ENCODE measurements at regions not wholly inside any gene's neighbourhood (a gene's known extent, or its start where the extent isn't known, plus 50 kb on each side); places are given as distances from the start of the nearest gene placed in this dataset.
"Not testable (repeated sequence)": the region's sequence is repeated elsewhere in the genome, so short reads cannot be mapped to it uniquely, and the experiment has no call there.

DNA sequence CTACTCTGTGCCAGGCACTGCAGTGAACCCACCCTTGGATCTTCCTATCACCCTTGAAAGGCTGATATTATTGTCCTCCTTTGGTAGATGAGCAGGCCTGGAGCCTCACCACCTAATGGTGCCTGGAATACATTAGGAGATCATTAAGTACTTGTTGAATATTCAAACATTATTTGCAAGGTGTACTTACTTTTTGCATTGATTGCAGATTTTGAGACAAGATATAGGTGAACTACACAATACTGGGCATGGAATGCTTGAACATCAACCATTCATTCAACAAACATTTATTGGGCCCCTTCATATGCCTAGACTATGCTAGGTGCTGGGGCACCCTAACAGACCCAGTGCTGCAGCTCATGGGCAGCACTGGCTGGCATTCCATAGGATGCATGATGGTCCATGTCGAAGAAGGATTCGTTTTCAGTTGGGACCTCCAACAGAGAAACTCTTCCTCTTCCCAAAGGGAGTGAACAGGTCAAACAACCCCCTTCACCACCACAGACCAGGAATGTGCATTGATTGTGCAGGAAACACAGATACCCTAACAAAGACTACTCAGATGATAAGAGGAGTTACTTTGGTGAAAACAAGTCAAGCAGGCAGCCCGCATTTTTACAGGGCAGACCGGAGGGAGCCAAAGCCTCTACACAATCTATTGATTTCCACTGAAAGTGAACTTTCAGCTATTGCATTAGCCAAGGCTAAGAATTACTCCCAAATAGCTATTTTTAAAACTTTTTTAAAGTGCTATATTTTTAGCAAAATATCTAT, 149.6 kb upstream of the SH3BP4 start:
- DNase-seq (ENCODE audit: low read depth in 3 of 3): no peak

GRCh38 chr2:234797566-234798250, 154.1 kb upstream of the SH3BP4 start:
- no peak for DNase-seq (ENCODE audit: low read depth in 3 of 3)

GRCh38 chr2:234796045-234796591, 155.7 kb upstream of the SH3BP4 start:
- no peak for DNase-seq (ENCODE audit: low read depth in 3 of 3)

DNA sequence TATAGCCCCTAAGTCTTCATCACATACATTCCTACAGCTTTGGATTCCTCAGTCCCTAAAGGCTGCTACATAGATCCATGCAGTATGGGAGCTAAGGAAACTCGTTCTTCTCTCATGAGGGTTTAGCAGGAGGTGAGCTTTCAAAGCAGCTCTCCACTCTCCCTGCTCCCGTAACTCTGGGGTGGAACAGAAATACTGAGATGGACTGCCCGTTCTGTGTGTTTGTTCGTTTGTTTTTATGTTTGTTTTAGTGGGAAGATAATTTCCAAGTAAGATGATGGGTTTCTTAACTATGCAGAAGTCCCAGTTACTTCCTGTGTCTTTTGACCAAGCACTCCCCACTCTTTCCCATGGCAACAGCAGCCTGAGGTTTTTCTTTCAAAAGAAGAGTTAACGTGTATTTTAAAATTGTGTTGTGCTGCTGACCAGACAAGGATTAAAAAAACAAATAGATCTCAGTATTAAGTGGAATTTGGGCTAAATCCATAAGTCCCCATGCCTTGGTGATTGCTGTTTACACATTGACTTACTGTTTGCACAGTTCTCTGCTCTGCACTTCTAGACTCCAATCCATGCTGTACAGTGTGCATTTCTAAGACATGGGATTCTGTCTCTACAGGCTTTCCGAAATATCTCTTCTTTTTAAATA, 156.4 kb upstream of the SH3BP4 start:
- no peak for DNase-seq (ENCODE audit: low read depth in 3 of 3)

DNA sequence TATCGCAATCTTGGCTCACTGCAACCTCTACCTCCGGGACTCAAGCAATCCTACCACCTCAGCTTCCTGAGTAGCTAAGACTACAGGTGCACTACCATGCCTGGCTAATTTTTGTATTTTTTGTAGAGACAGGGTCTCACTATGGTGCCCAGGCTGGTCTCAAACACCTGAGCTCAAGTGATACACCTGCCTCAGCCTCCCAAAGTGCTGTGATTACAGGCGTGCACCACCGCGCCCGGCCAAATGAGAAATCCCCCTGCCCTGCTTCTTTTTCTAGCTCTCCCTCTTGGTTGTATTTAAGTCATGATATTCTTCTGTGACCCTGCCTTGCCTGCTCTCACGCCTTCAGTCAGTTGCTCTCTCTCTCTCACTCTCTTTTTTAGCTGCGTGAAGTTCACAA, 157.0 kb upstream of the SH3BP4 start:
- no peak for DNase-seq (ENCODE audit: low read depth in 3 of 3)

- no peak for DNase-seq (ENCODE audit: low read depth in 3 of 3)
These were observed 158.5 kb upstream of the SH3BP4 start for GRCh38 chr2:234793212-234793785.

GRCh38 chr2:234792621-234793022, 159.2 kb upstream of the SH3BP4 start:
- no peak for DNase-seq (ENCODE audit: low read depth in 3 of 3)

- not testable (repeated sequence) for DNase-seq (ENCODE audit: low read depth in 3 of 3)
These were observed 159.7 kb upstream of the SH3BP4 start for GRCh38 chr2:234792096-234792495.

DNA sequence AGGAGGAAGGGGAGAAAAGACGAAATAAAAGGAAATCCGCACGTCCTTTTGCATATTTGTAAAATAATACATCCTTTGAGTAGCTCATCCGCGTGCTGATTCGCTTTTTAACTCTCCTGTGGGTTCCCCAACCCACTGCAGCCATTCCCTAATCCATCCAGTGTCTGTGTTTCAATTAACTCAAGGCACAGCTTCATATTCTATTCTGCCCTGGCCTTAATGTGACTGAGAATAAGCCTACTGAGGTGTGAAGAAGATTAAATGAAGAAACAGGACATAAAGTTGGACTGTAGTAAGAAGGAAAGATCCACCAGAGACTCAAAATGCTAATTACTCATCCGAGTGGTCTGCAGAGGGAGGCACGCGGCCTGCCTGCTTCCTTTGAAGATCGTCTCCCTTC, 161.4 kb upstream of the SH3BP4 start:
- no peak for DNase-seq (ENCODE audit: low read depth in 3 of 3)

- DNase-seq (ENCODE audit: low read depth in 3 of 3): no peak
These were observed 162.1 kb upstream of the SH3BP4 start for GRCh38 chr2:234789556-234790325.

- DNase-seq (ENCODE audit: low read depth in 3 of 3): no peak
These were observed 163.0 kb upstream of the SH3BP4 start for GRCh38 chr2:234788841-234789240.

- DNase-seq (ENCODE audit: low read depth in 3 of 3): no peak
These were observed 163.4 kb upstream of the SH3BP4 start for GRCh38 chr2:234788381-234788780.

DNA sequence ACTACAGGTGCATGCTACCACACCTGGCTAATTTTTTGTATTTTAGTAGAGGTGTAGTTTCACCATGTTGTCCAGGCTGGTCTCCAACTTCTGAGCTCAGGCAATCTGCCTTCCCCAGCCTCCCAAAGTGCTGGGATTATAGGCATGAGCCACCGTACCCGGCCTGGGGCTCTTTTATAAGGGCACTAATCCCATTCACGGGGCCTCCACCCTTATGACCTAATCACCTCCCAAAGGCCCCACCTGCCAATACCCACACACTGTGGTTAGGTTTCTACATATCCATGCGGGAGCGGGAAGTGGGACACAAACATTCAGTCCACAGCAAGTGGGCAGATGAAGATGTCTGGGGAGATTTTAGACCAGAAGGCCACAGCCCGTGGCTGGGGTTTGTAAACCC, 164.7 kb upstream of the SH3BP4 start:
- no peak for DNase-seq (ENCODE audit: low read depth in 3 of 3)

DNA sequence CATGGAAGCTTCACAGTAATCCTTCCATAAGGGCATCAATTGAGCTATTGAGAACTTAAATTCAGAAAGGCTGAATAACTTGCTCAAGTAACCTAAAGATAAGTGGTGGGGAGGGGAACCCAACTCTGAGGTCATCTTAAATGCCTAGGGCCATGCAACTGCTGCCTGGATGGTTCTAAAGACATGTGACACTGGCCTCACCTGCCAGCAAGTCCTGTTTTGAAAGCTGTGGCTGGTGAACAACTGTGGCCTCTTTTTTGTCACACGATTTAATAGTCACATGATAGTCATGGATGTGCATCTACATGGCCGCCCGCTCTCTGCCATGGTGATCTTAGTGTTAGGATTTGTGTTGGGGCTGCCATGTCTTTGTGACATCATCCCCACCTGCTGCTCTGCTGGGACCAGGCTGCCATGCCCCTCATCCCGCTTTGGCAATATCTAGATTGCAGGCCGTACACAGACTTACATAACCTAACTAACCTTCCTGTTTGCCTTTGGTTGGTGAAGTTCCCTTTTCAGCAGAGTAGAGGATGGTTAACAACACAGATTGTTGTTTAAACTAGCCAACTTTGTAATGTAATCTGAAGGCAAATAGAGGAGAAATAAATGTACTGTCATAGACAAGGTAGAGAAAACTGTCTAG, 177.9 kb upstream of the SH3BP4 start:
- no peak for DNase-seq (ENCODE audit: low read depth in 3 of 3)

GRCh38 chr2:234773129-234773528, 178.7 kb upstream of the SH3BP4 start:
- DNase-seq (ENCODE audit: low read depth in 3 of 3): no peak

GRCh38 chr2:234772733-234773060, 179.1 kb upstream of the SH3BP4 start:
- no peak for DNase-seq (ENCODE audit: low read depth in 3 of 3)

DNA sequence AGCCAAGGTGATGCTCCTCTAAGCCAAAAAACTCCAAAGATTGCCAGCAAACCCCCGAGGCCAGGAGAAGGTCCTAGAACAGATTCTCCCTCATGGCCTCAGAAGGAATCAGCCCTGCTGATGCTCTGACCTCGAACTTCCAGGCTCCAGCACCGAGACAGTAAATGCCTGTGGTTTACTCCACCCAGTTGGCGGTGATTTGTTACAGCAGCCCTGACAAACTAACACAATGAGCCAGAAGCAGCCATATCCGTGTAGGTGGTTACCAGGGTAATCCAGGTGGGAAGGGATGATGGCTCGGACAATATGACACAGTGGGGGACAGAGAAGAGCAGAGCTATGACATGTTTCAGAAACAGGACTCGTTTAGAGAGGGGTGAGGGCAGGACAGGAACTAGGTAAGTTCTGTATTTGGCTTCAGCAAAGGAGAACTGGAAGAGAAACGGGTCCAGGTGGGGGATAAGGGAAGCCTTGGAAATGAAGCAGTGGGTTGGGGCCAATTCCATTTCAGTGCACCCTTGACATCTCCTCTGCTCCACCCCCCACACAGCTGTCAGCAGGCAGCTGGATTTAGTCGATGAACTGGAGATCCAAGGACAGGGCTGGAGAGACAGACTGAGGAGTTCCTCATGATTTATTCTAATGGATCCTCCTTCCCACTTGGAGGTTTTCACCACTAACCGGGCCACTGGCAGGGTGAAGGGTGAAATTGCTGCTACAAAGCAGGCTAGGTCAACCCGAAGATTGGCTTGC, 179.7 kb upstream of the SH3BP4 start:
- DNase-seq (ENCODE audit: low read depth in 3 of 3): no peak

DNA sequence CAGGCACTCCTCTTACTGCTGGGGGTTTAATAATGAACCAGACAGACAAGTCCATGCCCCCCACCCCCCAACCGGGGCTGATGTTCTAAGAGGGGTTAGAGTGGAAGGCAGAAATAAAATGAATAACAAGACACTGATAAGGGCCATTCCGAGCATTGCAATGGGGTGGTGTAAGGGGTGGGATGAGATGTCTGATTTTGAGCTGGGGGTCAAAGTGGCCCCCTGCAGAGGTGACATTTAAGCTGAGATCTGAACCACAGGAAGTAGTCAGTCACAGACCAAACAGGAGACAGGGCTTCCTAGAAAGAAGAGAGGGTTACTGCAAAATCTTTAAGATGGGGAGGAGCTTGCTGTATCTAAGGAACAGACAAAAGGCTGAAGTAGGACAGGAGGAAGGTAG, 180.6 kb upstream of the SH3BP4 start:
- DNase-seq (ENCODE audit: low read depth in 3 of 3): no peak

DNA sequence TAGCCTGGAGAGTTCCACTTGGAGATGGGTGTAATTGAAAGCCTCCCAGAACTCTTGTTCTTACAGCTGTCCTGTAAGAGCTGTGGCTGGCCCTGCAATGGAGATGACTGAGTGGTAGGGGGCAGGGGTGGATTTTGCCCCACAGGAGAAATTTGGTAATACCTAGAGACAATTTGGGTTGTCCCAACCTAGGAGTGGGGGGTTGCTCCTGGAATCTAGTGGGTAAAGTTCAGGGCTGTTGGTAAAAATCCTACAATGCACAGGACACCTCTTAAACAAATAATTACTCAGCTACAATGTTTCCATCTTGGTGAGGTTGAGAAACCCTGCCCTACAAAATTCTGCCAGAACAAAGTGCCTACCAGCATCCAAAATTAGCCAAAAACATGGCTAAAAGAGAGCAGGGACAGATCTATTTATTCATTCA, 181.1 kb upstream of the SH3BP4 start:
- no peak for DNase-seq (ENCODE audit: low read depth in 3 of 3)

DNA sequence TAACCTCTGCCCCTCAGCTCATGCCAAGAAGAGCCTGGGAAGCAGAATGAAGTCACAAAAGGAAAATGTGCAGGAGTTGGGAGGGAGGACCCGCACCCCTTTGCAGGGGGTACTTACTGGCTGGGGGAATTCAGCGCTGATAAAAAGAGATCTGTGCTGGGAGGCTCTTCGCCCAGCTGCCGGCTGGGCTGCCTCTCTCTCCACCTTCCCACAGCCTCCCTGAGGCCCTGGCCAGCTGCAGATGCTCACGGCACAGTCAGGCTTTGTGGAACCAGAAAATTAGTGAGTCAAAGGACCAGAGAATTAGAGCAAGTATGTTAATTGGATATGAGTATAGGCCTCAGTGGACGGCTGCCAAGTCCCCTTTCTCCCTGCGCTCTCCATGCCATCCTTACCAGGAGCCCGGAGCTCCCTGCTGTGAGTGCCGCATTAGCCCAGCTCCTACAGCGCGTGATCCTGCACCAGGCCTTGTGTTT, 181.7 kb upstream of the SH3BP4 start:
- DNase-seq (ENCODE audit: low read depth in 3 of 3): no peak

Data from stimulated activated CD4-positive, alpha-beta T cell treated with anti-CD3 and anti-CD28 coated beads, TNF-alpha, amount 100 ng/mL, for 24 hours (primary cell).